Right lobe of liver (tissue), 4 donors: ENCODE measurements at regions not wholly inside any gene's neighbourhood (a gene's known extent, or its start where the extent isn't known, plus 50 kb on each side); places are given as distances from the start of the nearest gene placed in this dataset.

Experiments
- POLR2A ChIP-seq: fragments of 450-650 bp; IDR thresholded peaks from one replicate; pipeline ENCODE4 v1.6.1; 2017; ENCODE audit warnings: antibody characterized with exemption, mild to moderate bottlenecking
- TF ChIP-seq, protein P1 (sequence below), 4 donors: fragments of 200-600 bp in 3 of 4; fragments of 450-650 bp in 1 of 4; IDR thresholded peaks; one replicate each; pipeline versions ENCODE4 v1.5.1 to v1.8.0; 2016 to 2022; ENCODE audit warnings: antibody characterized with exemption in 4 of 4, mild to moderate bottlenecking in 2 of 4
- donor health status: DM: no; HTN: no; CAD: no.
- donor health status: DM: no; HTN: no; CAD: no.
- donor health status: DM: no; HTN: yes; CAD: no.

DNA sequence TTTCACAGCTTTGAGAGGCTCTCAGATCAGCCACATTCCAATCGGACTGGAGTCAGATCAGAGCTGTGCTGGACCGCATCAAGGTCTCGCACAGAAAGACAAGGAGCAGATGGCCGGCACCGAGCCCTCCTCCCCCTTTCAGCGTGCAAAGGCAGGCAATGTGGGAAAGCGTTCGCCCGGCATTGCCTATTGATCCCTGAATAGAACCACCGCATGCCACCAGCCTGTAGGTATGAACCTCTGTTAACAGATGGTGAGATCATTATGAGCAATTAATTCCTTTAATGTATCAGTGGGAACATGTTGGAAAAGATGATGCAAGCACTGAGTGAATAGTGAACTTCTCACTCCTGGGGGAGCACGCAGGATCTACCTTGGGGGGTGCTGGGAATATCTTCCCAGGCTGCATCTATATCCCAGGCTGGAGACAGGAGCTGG is 117.5 kb upstream of the ID4 start:
- TF ChIP-seq, protein P1, sequence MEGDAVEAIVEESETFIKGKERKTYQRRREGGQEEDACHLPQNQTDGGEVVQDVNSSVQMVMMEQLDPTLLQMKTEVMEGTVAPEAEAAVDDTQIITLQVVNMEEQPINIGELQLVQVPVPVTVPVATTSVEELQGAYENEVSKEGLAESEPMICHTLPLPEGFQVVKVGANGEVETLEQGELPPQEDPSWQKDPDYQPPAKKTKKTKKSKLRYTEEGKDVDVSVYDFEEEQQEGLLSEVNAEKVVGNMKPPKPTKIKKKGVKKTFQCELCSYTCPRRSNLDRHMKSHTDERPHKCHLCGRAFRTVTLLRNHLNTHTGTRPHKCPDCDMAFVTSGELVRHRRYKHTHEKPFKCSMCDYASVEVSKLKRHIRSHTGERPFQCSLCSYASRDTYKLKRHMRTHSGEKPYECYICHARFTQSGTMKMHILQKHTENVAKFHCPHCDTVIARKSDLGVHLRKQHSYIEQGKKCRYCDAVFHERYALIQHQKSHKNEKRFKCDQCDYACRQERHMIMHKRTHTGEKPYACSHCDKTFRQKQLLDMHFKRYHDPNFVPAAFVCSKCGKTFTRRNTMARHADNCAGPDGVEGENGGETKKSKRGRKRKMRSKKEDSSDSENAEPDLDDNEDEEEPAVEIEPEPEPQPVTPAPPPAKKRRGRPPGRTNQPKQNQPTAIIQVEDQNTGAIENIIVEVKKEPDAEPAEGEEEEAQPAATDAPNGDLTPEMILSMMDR (IDR thresholded peaks at IDR 0.05): no peak
- no peak for TF ChIP-seq POLR2A
